ENCODE measurements at regions not wholly inside any gene's neighbourhood (a gene's known extent, or its start where the extent isn't known, plus 50 kb on each side); places are given as distances from the start of the nearest gene placed in this dataset.

GRCh38 chr13:37945651-37946575 lies 76.3 kb upstream of the TRPC4 start:
- Histone ChIP-seq H3K4me2 (replicated peaks; ENCODE audit: low read depth, low read length, poor library complexity, severe bottlenecking) (no peak overlapping the region), H3K27ac (ENCODE audit: low read length in 2 of 2) (no peak overlapping the region), H3K79me2 (ENCODE audit: control insufficient read depth, insufficient read depth, low read length) (no peaks in the 10 kb centered on the region), H3K36me3 (replicated peaks in 1 of 2; ENCODE audit: control extremely low read depth in 1 of 2, control insufficient read depth in 1 of 2, extremely low read depth in 1 of 2, insufficient read depth in 2 of 2, low read length in 1 of 2) (no peaks in the 10 kb centered on the region), H3K9ac (ENCODE audit: low read length) (no peak overlapping the region), H3K9me3 (ENCODE audit: control extremely low read depth in 1 of 3, control insufficient read depth in 2 of 3, insufficient read depth in 1 of 3, low read length in 2 of 3) (peaks cover 0 to 1% (median 0%) of the 10 kb centered on the region in 3 donors), H4K20me1 (ENCODE audit: control insufficient read depth, insufficient read depth, low read length, poor library complexity, severe bottlenecking) (no peaks in the 10 kb centered on the region), H3K4me3 (ENCODE audit: control extremely low read depth in 1 of 5, extremely low read depth in 1 of 5, insufficient read depth in 1 of 5, low read depth in 2 of 5, low read length in 4 of 5) (no peak overlapping the region), H3K4me1 (ENCODE audit: control insufficient read depth in 2 of 2, insufficient read depth in 2 of 2, low read length in 2 of 2) (no peaks in the 10 kb centered on the region), H3K27me3 (replicated peaks in 1 of 4; ENCODE audit: control extremely low read depth in 1 of 4, control insufficient read depth in 3 of 4, insufficient read depth in 4 of 4, low read length in 3 of 4) (no peaks in the 10 kb centered on the region), H2AFZ (ENCODE audit: insufficient read depth, low read depth, low read length, poor library complexity, severe bottlenecking) (no peak overlapping the region)
- TF ChIP-seq CTCF (IDR thresholded peaks at IDR 0.05): no peak
- no peak for TF ChIP-seq EZH2 (IDR thresholded peaks at IDR 0.05; ENCODE audit: borderline replicate concordance, insufficient read depth, low read depth, low read length, poor library complexity, severe bottlenecking)
- intact Hi-C loops (cut with micrococcal nuclease): no loop called here
- ChIA-PET CTCF (no interaction called here), POLR2A (no interaction called here)
- Mint-ChIP-seq H3K4me1 (no peaks in the 10 kb centered on the region), H3K4me3 (no peak overlapping the region), H3K9me3 (ENCODE audit: insufficient read depth) (peaks cover 2% of the 10 kb centered on the region), H3K27me3 (no peaks in the 10 kb centered on the region), H3K27ac (no peak overlapping the region)
- WGBS (ENCODE audit: insufficient coverage): 90% methylated on average over 2 of the region's 4 CpGs
- DNase-seq (no peak), ATAC-seq (ENCODE audit: low read depth) (no peak)

DNA sequence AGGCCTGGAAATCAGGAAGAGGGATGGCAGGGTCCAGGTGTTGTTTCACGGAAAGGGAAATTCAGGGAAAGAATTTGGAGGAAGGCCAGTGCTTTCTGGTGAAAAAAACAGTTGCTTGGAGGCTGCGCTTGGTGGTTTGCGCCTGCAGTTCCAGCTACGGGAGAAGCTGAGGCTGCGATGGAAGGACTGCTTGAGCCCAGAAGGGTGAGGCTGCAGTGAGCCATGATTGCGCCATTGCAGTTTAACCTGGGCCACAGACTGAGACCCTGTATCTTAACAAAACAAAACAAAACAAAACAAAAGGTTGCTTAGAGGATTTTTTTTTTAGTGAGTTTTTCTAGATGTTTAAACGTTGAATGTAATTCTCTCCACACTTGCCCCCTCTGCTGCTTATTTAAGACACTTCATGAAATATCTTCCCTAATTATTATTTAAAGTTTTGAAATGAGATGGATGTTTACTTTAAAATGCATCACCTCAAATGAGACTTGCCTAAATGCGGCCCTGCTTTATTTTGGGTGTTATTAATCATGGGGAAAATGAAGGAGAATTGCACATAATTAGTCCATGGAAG lies 75.4 kb upstream of the TRPC4 start:
- Histone ChIP-seq H3K9ac (ENCODE audit: low read length) (no peak overlapping the region), H3K4me2 (replicated peaks; ENCODE audit: low read depth, low read length, poor library complexity, severe bottlenecking) (no peak overlapping the region), H3K27me3 (replicated peaks in 1 of 4; ENCODE audit: control extremely low read depth in 1 of 4, control insufficient read depth in 3 of 4, insufficient read depth in 4 of 4, low read length in 3 of 4) (no peaks in the 10 kb centered on the region), H3K79me2 (ENCODE audit: control insufficient read depth, insufficient read depth, low read length) (no peaks in the 10 kb centered on the region), H4K20me1 (ENCODE audit: control insufficient read depth, insufficient read depth, low read length, poor library complexity, severe bottlenecking) (no peaks in the 10 kb centered on the region), H2AFZ (ENCODE audit: insufficient read depth, low read depth, low read length, poor library complexity, severe bottlenecking) (no peak overlapping the region), H3K4me3 (ENCODE audit: control extremely low read depth in 1 of 5, extremely low read depth in 1 of 5, insufficient read depth in 1 of 5, low read depth in 2 of 5, low read length in 4 of 5) (no peak overlapping the region), H3K27ac (ENCODE audit: low read length in 2 of 2) (no peak overlapping the region), H3K9me3 (ENCODE audit: control extremely low read depth in 1 of 3, control insufficient read depth in 2 of 3, insufficient read depth in 1 of 3, low read length in 2 of 3) (peaks cover 0 to 1% (median 0%) of the 10 kb centered on the region in 3 donors), H3K36me3 (replicated peaks in 1 of 2; ENCODE audit: control extremely low read depth in 1 of 2, control insufficient read depth in 1 of 2, extremely low read depth in 1 of 2, insufficient read depth in 2 of 2, low read length in 1 of 2) (no peaks in the 10 kb centered on the region), H3K4me1 (ENCODE audit: control insufficient read depth in 2 of 2, insufficient read depth in 2 of 2, low read length in 2 of 2) (no peaks in the 10 kb centered on the region)
- Mint-ChIP-seq H3K9me3 (ENCODE audit: insufficient read depth) (peaks cover 2% of the 10 kb centered on the region), H3K4me3 (no peak overlapping the region), H3K4me1 (no peaks in the 10 kb centered on the region), H3K27me3 (no peaks in the 10 kb centered on the region), H3K27ac (no peak overlapping the region)
- WGBS (ENCODE audit: insufficient coverage): 96% methylated on average over 5 of the region's 8 CpGs
- DNase-seq: no peak
- CTCF ChIA-PET: no interaction called here
- no peak for ATAC-seq (ENCODE audit: low read depth)
- POLR2A ChIA-PET: no interaction called here
- intact Hi-C loops (cut with micrococcal nuclease): no loop called here
- no peak for TF ChIP-seq EZH2 (IDR thresholded peaks at IDR 0.05; ENCODE audit: borderline replicate concordance, insufficient read depth, low read depth, low read length, poor library complexity, severe bottlenecking)
- no peak for TF ChIP-seq CTCF (IDR thresholded peaks at IDR 0.05)
